ENCODE measurements at regions not wholly inside any gene's neighbourhood (a gene's known extent, or its start where the extent isn't known, plus 50 kb on each side); places are given as distances from the start of the nearest gene placed in this dataset.

GRCh38 chr4:155062948-155063347 is 145.5 kb upstream of the NPY2R start:
- TF ChIP-seq CTCF (conservative IDR thresholded peaks at IDR 0.05 in 1 of 2, IDR thresholded peaks at IDR 0.05 in 1 of 2; ENCODE audit: extremely low read depth in 1 of 2, insufficient read depth in 1 of 2, low read depth in 1 of 2, low read length in 2 of 2) (no peak), EZH2 (IDR thresholded peaks at IDR 0.05; ENCODE audit: borderline replicate concordance, low read length) (no peak)
